Activated effector memory CD4-positive, alpha-beta T cell treated with anti-CD3 and anti-CD28 coated beads, Interleukin-2, amount 50 U/mL, for 16 hours (primary cell): ENCODE measurements at regions not wholly inside any gene's neighbourhood (a gene's known extent, or its start where the extent isn't known, plus 50 kb on each side); places are given as distances from the start of the nearest gene placed in this dataset.

Experiments
- DNase-seq: peaks from one replicate; pipeline ENCODE4 v3.0.0-alpha.2; 2020

DNA sequence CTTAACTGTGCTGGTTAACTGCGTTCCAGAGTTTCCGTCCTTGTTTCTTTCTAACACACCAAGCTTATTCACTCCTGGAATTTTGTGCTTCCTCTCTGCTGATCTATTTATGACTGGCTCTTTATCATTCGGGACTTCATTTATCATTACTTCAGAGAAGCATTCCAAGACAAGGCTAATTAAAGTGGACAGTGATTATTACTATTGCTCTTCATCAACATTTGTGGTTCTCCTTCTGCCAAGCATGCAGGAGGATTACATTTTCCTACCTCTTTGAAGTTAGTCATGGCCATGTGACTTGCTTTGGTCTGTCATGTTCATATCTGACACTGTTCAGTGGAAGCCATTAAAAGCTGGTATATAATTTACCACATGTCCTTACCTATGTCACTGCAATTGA, 172.4 kb upstream of the AGR3 start:
- DNase-seq, result no peak

DNA sequence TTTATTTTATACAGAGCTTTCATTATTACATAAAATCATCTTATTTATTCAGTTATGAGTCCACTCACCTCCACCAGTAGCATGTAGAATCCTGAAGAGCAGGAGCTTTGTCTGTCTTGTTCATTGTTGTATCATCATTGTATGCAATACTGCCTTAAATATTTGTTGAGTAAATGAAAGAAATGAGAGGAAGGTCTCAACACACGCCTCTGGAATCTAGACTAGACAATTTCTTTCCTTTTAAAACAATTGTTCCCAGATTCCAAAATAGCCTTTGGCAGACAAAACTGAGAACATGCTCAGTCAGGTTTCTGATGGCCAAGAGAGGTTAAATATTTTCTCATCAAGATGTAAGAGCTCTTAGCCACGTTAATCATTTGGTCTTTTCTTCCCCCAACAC, 173.1 kb upstream of the AGR3 start:
- no peak for DNase-seq

- no peak for DNase-seq
These were observed 173.8 kb upstream of the AGR3 start for GRCh38 chr7:17055596-17055995.

DNA sequence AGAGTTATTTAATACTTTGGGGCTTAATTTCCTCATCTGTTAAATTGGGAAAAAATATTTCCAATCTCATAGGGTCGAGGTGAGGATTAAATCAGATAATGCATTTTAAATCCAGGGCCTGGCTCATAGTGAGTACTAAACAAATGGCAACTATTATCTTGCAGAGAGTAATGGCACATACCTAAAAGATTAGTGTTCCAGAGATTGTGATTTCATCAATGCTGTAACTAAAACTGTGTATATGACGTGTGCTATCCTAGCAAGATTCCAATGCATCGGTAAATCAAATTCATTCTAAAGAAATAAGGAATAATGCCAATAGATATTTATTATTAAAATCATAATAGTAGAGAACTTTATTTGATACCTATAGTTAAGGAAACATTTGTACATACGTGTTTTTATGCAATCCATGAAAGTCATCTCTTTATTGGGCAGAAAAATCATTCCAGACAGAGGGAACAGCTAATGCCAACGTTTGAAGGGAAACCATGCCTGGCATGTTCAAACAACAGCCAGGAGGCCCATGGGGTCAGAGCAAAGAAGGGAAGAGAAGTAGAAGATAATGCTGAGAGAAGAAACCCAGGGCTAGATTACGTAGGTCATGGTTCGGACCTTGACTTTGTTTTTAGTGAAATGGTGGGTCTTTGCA, 174.8 kb upstream of the AGR3 start:
- no peak for DNase-seq

DNA sequence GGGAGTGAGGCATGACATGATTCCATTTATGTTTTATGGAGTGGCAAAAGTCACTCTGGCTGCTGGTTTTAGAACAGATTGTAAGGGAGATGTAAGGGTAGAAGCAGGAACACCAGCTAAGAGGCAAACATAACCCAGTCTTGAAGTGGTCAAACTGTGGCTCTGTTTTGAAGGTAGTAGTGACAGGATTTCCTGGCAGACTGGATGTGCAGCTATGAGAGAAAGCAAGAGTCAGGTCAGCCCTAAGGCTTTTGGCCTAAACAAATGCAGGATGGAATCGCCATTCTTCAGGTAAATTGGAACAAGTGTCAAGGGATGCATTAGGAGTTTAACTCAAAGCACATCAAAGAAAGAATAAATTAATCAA, 175.3 kb upstream of the AGR3 start:
- DNase-seq, result no peak

DNA sequence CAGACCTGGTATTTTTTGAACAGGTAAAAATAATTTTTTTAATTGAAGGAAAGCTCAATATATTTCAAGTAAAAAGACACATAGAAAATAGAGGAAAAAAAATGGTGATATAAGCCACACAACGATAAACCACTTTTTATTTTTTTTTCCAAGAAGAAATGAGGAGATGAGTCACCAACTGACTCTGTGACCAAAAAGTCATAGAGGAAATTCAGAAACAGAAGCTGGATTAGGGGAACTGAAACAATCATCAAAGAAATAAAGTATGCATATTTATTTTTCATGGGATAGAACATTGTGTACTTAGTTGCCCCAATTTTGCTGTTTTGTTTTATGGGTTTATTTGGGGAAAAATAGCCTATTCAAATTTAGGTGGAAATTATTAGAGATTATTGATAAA, 176.8 kb upstream of the AGR3 start:
- DNase-seq, result no peak

GRCh38 chr7:17060051-17060450, 178.3 kb upstream of the AGR3 start:
- DNase-seq, result no peak

- DNase-seq, result no peak
These were observed 179.7 kb upstream of the AGR3 start for GRCh38 chr7:17061443-17061842.

DNA sequence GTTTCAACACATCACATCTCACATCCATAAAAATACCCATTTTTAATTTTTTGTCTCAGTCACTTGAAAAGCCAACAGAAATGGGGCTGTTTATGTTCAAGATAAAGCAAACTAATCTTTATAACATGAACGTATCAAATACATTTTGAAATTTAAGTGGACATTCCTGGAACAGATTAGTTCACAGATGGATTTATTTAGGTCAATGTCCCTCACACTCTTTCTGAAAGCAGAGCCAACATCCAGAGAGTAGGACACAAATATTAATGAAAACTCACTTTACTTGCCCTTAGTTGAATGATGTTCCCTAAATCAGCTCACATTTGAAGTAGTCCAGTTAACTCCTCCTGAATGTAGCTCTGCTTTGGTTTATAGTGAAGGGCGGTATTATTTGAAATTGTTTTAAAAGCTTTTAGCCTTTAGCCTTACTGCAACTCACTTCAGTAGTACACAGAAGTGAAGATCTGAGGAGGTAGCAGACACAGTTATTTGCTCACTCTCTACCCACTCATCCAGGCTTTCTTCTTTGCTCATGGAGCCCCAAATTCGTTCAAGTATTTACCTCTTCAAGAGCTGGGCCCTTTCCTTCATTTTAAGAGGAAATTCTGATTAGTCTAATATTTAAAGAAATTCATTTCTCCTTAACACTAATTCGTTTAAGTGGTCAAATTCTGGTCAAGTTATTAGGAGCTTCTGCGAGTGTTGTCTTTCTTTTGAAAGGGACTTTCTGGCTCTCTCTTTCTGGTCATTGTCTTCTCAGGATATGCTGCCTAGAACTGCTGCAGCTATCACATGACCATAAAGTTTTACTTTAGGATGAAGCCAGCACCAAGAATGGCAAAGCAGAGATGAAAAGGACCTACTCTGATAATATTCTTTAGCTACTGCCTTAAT, 180.6 kb upstream of the AGR3 start:
- no peak for DNase-seq

GRCh38 chr7:17063045-17063383, 181.2 kb upstream of the AGR3 start:
- no peak for DNase-seq

GRCh38 chr7:17067691-17068090, 185.9 kb upstream of the AGR3 start:
- DNase-seq, result no peak

DNA sequence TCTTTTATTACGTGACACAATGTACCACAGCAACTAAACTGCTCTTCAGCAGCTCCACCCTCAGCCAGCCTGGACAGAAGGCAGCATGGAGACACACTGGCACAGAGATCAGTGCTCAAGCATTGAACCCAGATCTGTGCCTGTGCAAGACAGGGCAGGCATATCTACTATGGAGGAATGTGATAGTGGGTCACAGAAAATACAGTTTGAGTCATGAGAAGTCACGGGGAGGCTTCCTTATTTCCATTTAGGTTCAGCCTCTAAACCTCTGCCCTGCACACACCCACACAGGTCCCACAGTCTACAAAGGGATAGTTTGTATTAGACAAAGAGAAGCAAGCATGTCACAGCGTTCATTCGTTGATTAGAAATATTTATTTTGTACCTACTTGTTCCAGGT, 187.4 kb upstream of the AGR3 start:
- no peak for DNase-seq

- DNase-seq, result no peak
These were observed 188.5 kb upstream of the AGR3 start for GRCh38 chr7:17070231-17070708.

DNA sequence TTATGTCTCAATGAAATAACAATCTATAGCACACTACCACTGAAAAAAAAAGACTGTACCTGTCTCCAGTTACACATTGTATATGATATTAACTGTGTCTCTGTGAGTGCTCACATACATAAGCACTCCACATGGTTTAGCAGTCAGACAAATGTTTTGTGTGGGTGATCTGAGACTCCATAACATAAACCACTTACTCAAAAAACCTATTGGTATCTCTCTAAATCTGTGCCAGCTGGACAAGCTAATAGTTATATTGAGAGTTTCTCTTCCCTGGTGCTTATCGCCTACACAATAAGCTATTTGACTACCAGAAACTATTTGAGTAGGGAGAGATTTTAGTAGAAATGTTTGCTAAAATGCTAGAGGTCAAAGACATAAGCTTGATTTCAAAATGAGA, 190.1 kb upstream of the AGR3 start:
- DNase-seq, result no peak

DNA sequence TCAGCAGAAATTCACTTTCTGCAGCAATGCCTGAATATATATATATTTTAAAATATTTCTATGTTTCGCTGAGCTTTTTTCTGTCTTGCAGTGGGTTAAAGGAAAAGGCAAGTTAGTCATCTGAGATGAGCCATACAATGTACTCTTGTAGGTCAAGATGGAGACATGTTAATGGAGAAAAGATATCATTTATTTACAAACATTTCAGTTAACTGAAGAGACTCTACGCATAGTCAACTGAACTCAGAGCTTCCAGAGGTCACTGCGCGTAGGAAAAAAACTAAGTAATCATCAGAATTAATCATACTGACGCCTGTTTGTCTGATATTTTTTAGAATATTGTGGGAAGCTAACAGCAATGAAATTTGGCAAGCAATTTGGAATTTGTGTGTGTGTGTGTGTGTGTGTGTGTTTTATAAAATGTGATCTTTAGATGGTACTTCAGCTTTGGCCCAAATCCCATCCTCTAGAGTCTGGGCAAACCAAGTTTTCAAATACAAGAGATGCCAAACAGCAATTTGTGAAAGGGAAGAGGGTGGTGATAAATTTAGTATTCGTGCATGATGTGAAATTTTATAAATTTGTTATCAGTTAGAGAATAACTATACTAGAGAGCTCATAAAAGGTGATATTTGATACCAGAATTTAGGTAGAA, 193.9 kb upstream of the AGR3 start:
- no peak for DNase-seq

DNA sequence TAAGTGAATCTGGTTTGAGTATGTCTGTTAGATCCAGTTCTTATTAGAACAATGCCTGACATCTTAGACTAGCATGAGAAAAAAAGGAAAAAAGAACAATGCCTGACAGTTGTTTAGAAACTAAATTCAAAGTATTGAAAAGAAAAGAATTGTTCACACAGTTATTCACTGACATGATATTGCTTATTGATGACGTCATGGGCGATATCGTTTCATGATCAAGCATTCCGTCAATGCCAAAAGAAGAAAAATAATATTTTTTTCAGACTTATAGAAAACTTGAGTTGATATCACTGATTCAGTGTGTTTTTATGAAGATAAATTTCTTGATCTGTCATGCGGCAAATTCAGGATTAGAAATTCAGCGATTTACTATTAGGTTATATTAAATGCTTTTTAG, 196.5 kb upstream of the AGR3 start:
- no peak for DNase-seq

DNA sequence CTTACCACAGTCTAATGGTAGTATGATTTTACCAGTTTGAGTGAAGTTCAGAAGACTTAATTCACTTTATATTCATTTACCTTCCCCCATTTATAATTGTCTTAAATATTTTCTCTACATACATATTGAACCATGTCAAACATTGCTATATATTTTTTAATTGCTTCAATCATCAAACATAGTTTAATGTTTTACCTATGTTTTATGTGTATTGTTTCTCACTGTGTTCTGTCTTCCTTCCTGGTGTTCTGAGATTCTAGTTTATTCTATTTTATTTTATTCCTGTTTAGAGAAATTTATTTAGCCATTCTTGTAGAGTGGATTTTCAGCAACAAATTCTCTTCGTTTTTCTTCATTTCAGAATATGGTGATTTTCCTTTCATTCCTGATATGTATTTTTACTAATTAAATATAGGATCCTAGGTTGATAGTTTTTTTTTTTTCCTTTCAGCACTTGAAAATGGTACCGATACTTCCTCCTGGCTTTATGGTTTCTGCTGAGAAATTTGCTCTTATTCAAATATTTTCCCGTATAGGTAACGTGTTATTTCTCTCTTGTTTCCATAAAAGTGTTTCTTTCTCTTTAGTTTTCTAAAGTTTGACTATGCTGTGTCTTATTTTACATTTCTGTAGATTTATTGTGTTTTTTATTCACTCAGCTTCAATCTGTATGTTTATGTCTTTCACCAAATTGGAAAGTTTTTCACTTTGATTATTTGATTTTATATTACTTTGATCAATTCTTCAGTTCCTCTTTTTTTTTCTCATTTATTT, 201.8 kb upstream of the AGR3 start:
- DNase-seq, result no peak

DNA sequence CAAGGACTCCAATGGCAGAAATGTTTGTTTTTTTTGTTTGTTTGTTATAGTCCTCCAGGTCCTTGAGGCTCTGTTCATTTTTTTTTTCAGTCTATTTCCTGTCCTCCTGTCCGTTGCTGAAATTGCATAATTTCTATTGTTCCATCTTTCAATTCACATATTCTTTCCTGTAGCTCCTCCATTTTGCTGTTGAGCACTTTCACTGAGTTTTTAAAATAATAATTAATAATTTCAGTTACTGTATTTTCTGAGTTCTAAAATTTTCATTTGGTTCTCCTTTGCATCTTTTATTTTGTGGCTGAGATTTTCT, 202.3 kb upstream of the AGR3 start:
- no peak for DNase-seq

GRCh38 chr7:17085186-17085585, 203.4 kb upstream of the AGR3 start:
- DNase-seq, result no peak

DNA sequence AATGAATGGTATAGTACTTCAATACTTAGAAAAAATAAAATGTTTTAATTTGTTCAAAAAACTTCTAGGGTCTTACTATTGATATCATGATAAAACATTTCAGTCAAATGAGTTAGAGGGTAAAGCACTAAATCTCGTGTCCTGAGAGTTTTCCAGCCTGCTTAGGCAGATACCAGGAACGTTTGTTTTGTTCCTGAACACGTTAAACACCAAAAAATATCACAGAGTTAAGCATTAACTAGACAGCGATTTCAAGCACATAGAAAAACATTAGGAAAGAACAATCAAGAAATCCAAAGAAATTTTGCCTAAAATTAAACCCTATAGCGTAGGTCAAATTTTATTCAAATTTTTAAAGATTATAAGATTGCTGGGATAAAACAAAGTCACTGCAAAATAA, 204.6 kb upstream of the AGR3 start:
- DNase-seq, result no peak

- DNase-seq, result no peak
These were observed 207.7 kb upstream of the AHR start for GRCh38 chr7:17090751-17091150.

DNA sequence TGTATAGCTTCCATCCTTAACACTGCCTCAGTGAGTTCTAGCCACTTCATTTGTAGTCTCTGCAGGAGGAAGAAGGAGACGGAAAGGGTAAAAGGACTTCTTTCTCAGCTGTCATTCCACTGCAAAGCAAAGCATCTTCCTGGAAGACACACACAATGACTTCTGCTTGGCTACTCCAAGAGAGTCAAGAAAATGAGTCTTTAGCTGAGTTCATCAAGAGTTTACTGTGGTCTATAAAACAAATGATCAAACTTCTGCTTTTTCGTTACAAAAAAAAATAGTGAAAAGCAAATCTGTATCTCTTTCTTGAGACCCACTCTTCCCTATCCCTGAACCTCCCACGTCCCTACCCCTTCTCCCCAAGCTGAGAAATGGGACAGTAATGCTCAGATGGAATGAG, 205.0 kb upstream of the AHR start:
- DNase-seq, result no peak

DNA sequence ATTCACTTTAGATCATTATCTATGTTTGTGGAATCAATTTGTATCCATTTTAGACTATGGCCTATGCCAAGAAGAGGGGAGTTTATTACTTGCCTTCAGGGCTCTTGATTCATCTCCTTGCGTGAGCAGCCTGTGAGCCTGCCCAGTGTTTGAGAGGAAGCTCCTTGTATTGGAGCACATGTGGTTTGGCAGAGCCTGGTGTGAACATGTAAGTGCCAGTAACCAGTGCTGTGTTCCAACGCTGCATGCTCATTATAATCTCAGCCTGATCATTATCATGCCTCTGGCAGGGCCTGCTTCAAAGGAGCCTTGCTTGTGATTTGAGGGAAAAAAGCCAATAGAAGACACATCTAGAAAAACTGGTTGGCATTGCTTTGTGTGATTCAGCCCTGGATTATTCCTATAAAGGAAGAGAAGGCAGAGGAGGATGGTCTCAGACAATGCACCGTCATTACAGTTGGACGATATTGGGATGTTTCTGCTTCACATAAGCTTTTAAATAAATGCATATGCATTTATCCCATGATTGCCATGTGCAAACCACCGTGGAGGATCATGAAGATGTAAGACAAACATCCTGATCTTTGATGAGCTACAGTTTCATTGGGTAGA, 203.4 kb upstream of the AHR start:
- DNase-seq, result no peak
